ENCODE measurements at regions not wholly inside any gene's neighbourhood (a gene's known extent, or its start where the extent isn't known, plus 50 kb on each side); places are given as distances from the start of the nearest gene placed in this dataset.

- Histone ChIP-seq H3K4me1 (no peaks in the 10 kb centered on the region), H3K27ac (no peak overlapping the region), H3K9me3 (no peaks in the 10 kb centered on the region), H3K4me3 (no peak overlapping the region), H3K27me3 (ENCODE audit: low read depth) (no peaks in the 10 kb centered on the region), H3K36me3 (no peaks in the 10 kb centered on the region)
- ATAC-seq: no peak
- DNase-seq: no peak
- TF ChIP-seq CTCF (IDR thresholded peaks at IDR 0.05): no peak
- intact Hi-C loops (cut with DNase I): no loop called here
These were observed 52.1 kb upstream of the PLCB1 start for GRCh38 chr20:8079976-8080375.

GRCh38 chr20:8082025-8082424 is 50.0 kb upstream of the PLCB1 start:
- Histone ChIP-seq H3K9me3 (no peaks in the 10 kb centered on the region), H3K4me1 (no peaks in the 10 kb centered on the region), H3K4me3 (no peak overlapping the region), H3K36me3 (no peaks in the 10 kb centered on the region), H3K27ac (no peak overlapping the region), H3K27me3 (ENCODE audit: low read depth) (no peaks in the 10 kb centered on the region)
- intact Hi-C loops (cut with DNase I): no loop called here
- no peak for TF ChIP-seq CTCF (IDR thresholded peaks at IDR 0.05)
- no peak for ATAC-seq
- no peak for DNase-seq

Data from lower lobe of right lung (tissue), 2 donors.